ENCODE measurements at regions not wholly inside any gene's neighbourhood (a gene's known extent, or its start where the extent isn't known, plus 50 kb on each side); places are given as distances from the start of the nearest gene placed in this dataset.

DNA sequence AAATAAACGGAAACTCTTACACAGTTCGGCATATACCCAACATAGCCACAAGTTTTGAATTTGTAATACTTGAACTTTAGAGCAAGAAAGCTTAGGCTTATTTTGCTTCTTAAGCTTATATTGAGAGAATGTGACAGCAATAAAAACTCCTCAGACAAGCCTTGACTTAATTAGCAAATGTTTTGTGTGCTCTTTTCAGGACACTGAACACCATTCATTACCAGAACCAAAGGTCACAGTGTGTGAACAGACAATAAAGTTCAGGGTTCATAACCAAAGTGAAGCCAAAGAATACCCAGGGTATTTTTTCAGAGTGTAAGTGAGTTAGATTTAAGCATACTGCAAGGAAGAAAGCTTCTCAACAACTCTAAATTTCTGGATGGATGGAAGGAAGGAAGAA is 605.8 kb downstream of the METTL4 start:
- no peak for ATAC-seq
- TF ChIP-seq ZFP30 (CRISPR knock-in tag; IDR thresholded peaks at IDR 0.05) (no peak), TOX (CRISPR knock-in tag; IDR thresholded peaks at IDR 0.05; ENCODE audit: borderline replicate concordance) (no peak), GLIS3 (CRISPR knock-in tag; IDR thresholded peaks at IDR 0.05) (no peak)
- TF ChIP-seq, protein P1, sequence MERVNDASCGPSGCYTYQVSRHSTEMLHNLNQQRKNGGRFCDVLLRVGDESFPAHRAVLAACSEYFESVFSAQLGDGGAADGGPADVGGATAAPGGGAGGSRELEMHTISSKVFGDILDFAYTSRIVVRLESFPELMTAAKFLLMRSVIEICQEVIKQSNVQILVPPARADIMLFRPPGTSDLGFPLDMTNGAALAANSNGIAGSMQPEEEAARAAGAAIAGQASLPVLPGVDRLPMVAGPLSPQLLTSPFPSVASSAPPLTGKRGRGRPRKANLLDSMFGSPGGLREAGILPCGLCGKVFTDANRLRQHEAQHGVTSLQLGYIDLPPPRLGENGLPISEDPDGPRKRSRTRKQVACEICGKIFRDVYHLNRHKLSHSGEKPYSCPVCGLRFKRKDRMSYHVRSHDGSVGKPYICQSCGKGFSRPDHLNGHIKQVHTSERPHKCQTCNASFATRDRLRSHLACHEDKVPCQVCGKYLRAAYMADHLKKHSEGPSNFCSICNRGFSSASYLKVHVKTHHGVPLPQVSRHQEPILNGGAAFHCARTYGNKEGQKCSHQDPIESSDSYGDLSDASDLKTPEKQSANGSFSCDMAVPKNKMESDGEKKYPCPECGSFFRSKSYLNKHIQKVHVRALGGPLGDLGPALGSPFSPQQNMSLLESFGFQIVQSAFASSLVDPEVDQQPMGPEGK (CRISPR knock-in tag; IDR thresholded peaks at IDR 0.05; ENCODE audit: borderline replicate concordance) = no peak

DNA sequence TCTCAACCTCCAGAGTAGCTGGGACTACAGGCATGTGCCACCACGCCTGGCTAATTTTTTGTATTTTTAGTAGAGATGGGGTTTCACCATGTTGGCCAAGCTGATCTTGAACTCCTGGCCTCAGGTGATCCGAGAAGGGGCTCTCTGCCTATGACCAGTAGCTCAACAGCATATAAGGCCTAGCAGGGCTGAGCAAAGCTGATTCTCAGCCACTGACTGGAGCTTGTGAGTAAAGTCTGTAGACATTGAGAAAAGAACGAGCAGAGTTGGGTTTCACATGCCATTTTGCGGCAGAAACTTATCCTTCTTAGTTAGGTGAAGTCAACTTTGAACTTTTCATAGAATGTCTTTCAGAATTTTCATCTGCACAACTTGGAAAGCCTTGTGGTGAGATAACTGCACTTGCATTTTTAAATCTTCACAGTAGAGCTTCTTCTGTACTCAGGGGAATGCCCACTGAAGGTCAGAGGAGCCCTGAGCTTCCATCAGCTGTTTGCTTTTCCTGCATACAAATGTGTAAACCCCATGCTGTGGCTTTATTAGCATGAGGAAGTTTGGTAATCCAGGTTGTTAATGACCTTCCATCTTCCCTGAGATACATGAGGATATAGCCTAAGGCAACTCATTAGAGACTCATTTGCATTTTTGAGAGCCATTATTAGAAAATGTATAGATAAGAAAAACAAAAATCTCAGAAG is 602.4 kb downstream of the METTL4 start:
- no peak for ATAC-seq
- TF ChIP-seq TCF4 (CRISPR knock-in tag; IDR thresholded peaks at IDR 0.05; ENCODE audit: borderline replicate concordance) = no peak
- TF ChIP-seq ISL1 (CRISPR knock-in tag; IDR thresholded peaks at IDR 0.05) = no peak
- TF ChIP-seq, protein P2, sequence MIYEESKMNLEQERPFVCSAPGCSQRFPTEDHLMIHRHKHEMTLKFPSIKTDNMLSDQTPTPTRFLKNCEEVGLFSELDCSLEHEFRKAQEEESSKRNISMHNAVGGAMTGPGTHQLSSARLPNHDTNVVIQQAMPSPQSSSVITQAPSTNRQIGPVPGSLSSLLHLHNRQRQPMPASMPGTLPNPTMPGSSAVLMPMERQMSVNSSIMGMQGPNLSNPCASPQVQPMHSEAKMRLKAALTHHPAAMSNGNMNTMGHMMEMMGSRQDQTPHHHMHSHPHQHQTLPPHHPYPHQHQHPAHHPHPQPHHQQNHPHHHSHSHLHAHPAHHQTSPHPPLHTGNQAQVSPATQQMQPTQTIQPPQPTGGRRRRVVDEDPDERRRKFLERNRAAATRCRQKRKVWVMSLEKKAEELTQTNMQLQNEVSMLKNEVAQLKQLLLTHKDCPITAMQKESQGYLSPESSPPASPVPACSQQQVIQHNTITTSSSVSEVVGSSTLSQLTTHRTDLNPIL (CRISPR knock-in tag; IDR thresholded peaks at IDR 0.05; ENCODE audit: low read depth) = no peak
- no peak for TF ChIP-seq ZC3H10 (CRISPR knock-in tag; IDR thresholded peaks at IDR 0.05)
- TF ChIP-seq TOX (CRISPR knock-in tag; IDR thresholded peaks at IDR 0.05; ENCODE audit: borderline replicate concordance) = no peak
- no peak for TF ChIP-seq PPARA (CRISPR knock-in tag; IDR thresholded peaks at IDR 0.05; ENCODE audit: borderline replicate concordance)
- TF ChIP-seq, protein P3, sequence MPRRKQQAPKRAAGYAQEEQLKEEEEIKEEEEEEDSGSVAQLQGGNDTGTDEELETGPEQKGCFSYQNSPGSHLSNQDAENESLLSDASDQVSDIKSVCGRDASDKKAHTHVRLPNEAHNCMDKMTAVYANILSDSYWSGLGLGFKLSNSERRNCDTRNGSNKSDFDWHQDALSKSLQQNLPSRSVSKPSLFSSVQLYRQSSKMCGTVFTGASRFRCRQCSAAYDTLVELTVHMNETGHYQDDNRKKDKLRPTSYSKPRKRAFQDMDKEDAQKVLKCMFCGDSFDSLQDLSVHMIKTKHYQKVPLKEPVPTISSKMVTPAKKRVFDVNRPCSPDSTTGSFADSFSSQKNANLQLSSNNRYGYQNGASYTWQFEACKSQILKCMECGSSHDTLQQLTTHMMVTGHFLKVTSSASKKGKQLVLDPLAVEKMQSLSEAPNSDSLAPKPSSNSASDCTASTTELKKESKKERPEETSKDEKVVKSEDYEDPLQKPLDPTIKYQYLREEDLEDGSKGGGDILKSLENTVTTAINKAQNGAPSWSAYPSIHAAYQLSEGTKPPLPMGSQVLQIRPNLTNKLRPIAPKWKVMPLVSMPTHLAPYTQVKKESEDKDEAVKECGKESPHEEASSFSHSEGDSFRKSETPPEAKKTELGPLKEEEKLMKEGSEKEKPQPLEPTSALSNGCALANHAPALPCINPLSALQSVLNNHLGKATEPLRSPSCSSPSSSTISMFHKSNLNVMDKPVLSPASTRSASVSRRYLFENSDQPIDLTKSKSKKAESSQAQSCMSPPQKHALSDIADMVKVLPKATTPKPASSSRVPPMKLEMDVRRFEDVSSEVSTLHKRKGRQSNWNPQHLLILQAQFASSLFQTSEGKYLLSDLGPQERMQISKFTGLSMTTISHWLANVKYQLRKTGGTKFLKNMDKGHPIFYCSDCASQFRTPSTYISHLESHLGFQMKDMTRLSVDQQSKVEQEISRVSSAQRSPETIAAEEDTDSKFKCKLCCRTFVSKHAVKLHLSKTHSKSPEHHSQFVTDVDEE (CRISPR knock-in tag; IDR thresholded peaks at IDR 0.05) = no peak
- no peak for TF ChIP-seq POU6F1 (CRISPR knock-in tag; IDR thresholded peaks at IDR 0.05; ENCODE audit: borderline replicate concordance, low read depth)
- TF ChIP-seq ESRRG (CRISPR knock-in tag; IDR thresholded peaks at IDR 0.05) = no peak
- no peak for TF ChIP-seq ZNF565 (CRISPR knock-in tag; conservative IDR thresholded peaks at IDR 0.05; ENCODE audit: low read depth)
- no peak for TF ChIP-seq OSR1 (CRISPR knock-in tag; IDR thresholded peaks at IDR 0.05)
- no peak for TF ChIP-seq ARNTL (CRISPR knock-in tag; IDR thresholded peaks at IDR 0.05; ENCODE audit: borderline replicate concordance, low read depth)
- no peak for TF ChIP-seq ZFP3 (CRISPR knock-in tag; IDR thresholded peaks at IDR 0.05)
- TF ChIP-seq GLIS3 (CRISPR knock-in tag; IDR thresholded peaks at IDR 0.05) = no peak
- TF ChIP-seq SNAI2 (CRISPR knock-in tag; IDR thresholded peaks at IDR 0.05) = no peak

- ATAC-seq = no peak
- TF ChIP-seq ARNTL (CRISPR knock-in tag; IDR thresholded peaks at IDR 0.05; ENCODE audit: borderline replicate concordance, low read depth) (no peak), RARB (CRISPR knock-in tag; IDR thresholded peaks at IDR 0.05) (no peak), BACH2 (CRISPR knock-in tag; IDR thresholded peaks at IDR 0.05; ENCODE audit: borderline replicate concordance) (no peak), TOX (CRISPR knock-in tag; IDR thresholded peaks at IDR 0.05; ENCODE audit: borderline replicate concordance) (no peak), POU6F1 (CRISPR knock-in tag; IDR thresholded peaks at IDR 0.05; ENCODE audit: borderline replicate concordance, low read depth) (no peak)
Observed at GRCh38 chr18:1976484-1976883, 594.8 kb downstream of the METTL4 start.

Data from SK-N-SH treated with all-trans-retinoic acid at 6 μM for 48 hours (cell line).